ENCODE measurements at regions not wholly inside any gene's neighbourhood (a gene's known extent, or its start where the extent isn't known, plus 50 kb on each side); places are given as distances from the start of the nearest gene placed in this dataset.

DNA sequence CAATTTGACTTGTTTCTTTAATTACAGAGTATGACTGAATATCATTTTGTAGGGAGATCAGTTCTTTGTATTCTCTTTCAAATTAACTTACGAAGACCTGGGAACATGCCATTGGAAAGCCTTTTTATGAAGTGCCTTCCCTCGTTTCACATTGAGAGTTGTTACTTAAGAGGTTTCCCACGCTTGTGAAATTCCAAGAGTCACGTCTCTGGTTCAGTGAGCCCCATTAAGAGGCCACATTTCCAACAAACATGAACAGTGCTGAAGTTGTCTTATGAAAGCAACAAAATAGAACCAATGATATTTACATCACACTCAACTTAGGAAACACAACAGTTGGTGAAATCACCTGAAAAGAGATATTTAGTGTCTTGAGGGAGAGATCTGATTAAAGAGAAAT, 334.1 kb downstream of the TOX3 start:
- H3K27me3 ChIP-seq (ENCODE audit: control insufficient read depth, insufficient read depth, low read length) = no peaks in the 10 kb centered on the region
- H3K4me3 ChIP-seq (ENCODE audit: low read depth, low read length) = no peak overlapping the region
- H3K4me1 ChIP-seq (ENCODE audit: control insufficient read depth, insufficient read depth, low read length) = no peaks in the 10 kb centered on the region
- no peak overlapping the region for H3K9ac ChIP-seq (ENCODE audit: low read depth, low read length)
- H3K36me3 ChIP-seq (ENCODE audit: control insufficient read depth, insufficient read depth, low read length) = no peaks in the 10 kb centered on the region
- H3K9me3 ChIP-seq (ENCODE audit: control insufficient read depth, insufficient read depth, low read length) = no peaks in the 10 kb centered on the region

DNA sequence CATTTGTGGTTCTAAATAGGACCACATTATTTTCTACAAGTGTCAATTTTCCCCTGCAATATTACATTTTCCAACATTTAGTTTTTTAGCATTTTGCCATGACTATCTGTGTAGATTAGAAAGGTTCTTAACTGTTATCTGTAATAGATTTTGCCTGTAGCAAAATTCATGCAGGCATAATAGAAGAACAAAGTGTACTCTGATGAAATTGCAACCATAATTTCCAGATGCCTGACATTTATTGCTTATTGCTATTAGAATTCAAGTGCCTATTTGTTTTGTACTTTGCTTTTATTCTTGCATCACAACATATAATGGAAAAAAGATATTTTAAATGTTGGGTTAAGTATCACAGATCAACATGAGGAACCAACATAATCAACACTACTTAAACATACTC, 337.7 kb downstream of the TOX3 start:
- Histone ChIP-seq H3K9ac (ENCODE audit: low read depth, low read length) (no peak overlapping the region), H3K27me3 (ENCODE audit: control insufficient read depth, insufficient read depth, low read length) (no peaks in the 10 kb centered on the region), H3K9me3 (ENCODE audit: control insufficient read depth, insufficient read depth, low read length) (no peaks in the 10 kb centered on the region), H3K4me1 (ENCODE audit: control insufficient read depth, insufficient read depth, low read length) (no peaks in the 10 kb centered on the region), H3K36me3 (ENCODE audit: control insufficient read depth, insufficient read depth, low read length) (no peaks in the 10 kb centered on the region), H3K4me3 (ENCODE audit: low read depth, low read length) (no peak overlapping the region)

DNA sequence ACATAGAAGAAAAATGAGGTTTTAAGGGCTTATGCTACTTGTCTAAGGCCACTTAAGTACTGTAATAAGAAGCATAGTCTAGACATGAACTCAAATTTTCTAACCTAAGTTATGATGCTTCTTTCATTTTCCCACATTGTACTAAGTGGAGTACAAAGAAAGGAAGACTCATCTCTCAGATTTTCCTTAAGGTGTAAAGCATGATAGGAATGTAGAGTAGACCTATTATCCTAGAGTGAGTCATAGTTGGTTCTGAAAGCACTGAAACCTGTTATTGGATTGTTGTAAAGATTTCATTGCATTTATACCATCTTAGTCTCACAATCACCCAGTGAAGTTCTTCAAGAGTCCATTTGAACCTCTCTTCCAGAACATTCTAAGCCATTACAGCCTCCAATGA, 343.8 kb downstream of the TOX3 start:
- Histone ChIP-seq H3K9ac (ENCODE audit: low read depth, low read length) (no peak overlapping the region), H3K27me3 (ENCODE audit: control insufficient read depth, insufficient read depth, low read length) (no peaks in the 10 kb centered on the region), H3K4me1 (ENCODE audit: control insufficient read depth, insufficient read depth, low read length) (no peaks in the 10 kb centered on the region)

DNA sequence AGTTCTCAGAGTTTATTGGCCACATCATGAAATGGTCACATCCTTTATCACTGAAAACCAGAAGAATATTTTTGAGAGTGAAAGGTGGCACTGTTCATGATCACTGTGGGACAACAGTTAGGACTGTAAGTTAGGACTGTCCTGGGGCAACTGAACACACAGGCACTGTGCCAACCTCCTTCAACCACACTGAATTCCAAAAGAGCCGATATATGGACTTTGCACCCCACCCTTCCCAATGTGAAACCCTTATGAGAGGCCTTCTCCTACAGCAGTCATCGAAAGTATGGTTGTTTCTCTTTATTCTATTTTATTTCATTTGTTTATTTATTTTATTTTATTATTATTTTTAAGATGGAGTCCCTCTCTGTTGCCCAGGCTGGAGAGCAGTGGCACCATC, 353.5 kb downstream of the TOX3 start:
- H3K36me3 ChIP-seq (ENCODE audit: control insufficient read depth, insufficient read depth, low read length) = no peaks in the 10 kb centered on the region

More for the DNA sequence above, 343.8 kb downstream of the TOX3 start:
- Histone ChIP-seq H3K4me3 (ENCODE audit: low read depth, low read length) (no peak overlapping the region), H3K36me3 (ENCODE audit: control insufficient read depth, insufficient read depth, low read length) (no peaks in the 10 kb centered on the region), H3K9me3 (ENCODE audit: control insufficient read depth, insufficient read depth, low read length) (no peaks in the 10 kb centered on the region)

GRCh38 chr16:52191531-52192134, 355.3 kb downstream of the TOX3 start:
- H3K36me3 ChIP-seq (ENCODE audit: control insufficient read depth, insufficient read depth, low read length) = no peaks in the 10 kb centered on the region
- H3K9me3 ChIP-seq (ENCODE audit: control insufficient read depth, insufficient read depth, low read length) = no peaks in the 10 kb centered on the region
- H3K9ac ChIP-seq (ENCODE audit: low read depth, low read length) = no peak overlapping the region
- no peaks in the 10 kb centered on the region for H3K4me1 ChIP-seq (ENCODE audit: control insufficient read depth, insufficient read depth, low read length)
- H3K27me3 ChIP-seq (ENCODE audit: control insufficient read depth, insufficient read depth, low read length) = no peaks in the 10 kb centered on the region
- no peak overlapping the region for H3K4me3 ChIP-seq (ENCODE audit: low read depth, low read length)

More for the DNA sequence above, 353.5 kb downstream of the TOX3 start:
- Histone ChIP-seq H3K27me3 (ENCODE audit: control insufficient read depth, insufficient read depth, low read length) (no peaks in the 10 kb centered on the region), H3K9me3 (ENCODE audit: control insufficient read depth, insufficient read depth, low read length) (no peaks in the 10 kb centered on the region), H3K9ac (ENCODE audit: low read depth, low read length) (no peak overlapping the region), H3K4me3 (ENCODE audit: low read depth, low read length) (no peak overlapping the region), H3K4me1 (ENCODE audit: control insufficient read depth, insufficient read depth, low read length) (no peaks in the 10 kb centered on the region)

DNA sequence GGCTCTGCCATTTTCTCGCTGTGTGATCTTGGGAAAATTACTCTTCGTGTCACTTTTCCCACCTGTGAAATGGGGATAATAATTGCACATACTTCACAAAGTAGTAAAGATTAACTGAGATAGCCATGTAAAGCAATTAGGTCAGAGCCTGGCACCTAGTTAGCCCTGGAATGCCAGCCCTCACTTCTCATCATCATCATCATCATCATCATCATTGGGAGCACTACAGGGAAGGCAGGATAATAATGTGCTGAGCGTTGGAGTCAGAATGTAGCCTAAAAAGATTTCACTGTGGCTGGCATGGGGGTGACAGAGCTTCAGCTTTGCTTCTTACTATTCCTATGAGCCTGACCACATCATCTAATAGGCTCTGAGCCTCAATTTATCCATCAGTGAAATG, 362.6 kb downstream of the TOX3 start:
- Histone ChIP-seq H3K9ac (ENCODE audit: low read depth, low read length) (no peak overlapping the region), H3K4me1 (ENCODE audit: control insufficient read depth, insufficient read depth, low read length) (no peaks in the 10 kb centered on the region), H3K4me3 (ENCODE audit: low read depth, low read length) (no peak overlapping the region), H3K27me3 (ENCODE audit: control insufficient read depth, insufficient read depth, low read length) (no peaks in the 10 kb centered on the region), H3K36me3 (ENCODE audit: control insufficient read depth, insufficient read depth, low read length) (no peaks in the 10 kb centered on the region), H3K9me3 (ENCODE audit: control insufficient read depth, insufficient read depth, low read length) (no peaks in the 10 kb centered on the region)

DNA sequence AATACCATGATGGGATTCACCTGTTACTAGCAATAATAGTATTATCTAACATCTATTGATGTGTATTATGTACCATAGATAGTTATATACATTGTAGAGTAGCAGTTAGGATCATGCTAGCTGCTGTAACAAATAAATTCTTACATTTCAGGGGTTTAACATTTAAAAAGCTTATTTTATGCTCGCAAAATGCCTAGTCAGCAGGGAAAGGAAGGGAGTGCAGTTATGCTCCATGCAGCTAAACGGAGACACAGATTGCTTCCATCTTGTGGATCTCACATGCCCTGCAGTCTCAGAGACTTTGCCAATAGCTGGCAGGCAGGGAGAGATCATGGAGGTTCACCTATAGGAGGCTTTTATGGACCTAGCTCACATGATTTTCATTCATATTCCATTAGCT, 364.1 kb downstream of the TOX3 start:
- no peaks in the 10 kb centered on the region for H3K36me3 ChIP-seq (ENCODE audit: control insufficient read depth, insufficient read depth, low read length)
- H3K27me3 ChIP-seq (ENCODE audit: control insufficient read depth, insufficient read depth, low read length) = no peaks in the 10 kb centered on the region
- H3K4me1 ChIP-seq (ENCODE audit: control insufficient read depth, insufficient read depth, low read length) = no peaks in the 10 kb centered on the region
- H3K4me3 ChIP-seq (ENCODE audit: low read depth, low read length) = no peak overlapping the region
- no peaks in the 10 kb centered on the region for H3K9me3 ChIP-seq (ENCODE audit: control insufficient read depth, insufficient read depth, low read length)
- H3K9ac ChIP-seq (ENCODE audit: low read depth, low read length) = no peak overlapping the region

GRCh38 chr16:52174168-52174567, 372.8 kb downstream of the TOX3 start:
- Histone ChIP-seq H3K9me3 (ENCODE audit: control insufficient read depth, insufficient read depth, low read length) (no peaks in the 10 kb centered on the region), H3K4me1 (ENCODE audit: control insufficient read depth, insufficient read depth, low read length) (no peaks in the 10 kb centered on the region), H3K4me3 (ENCODE audit: low read depth, low read length) (no peak overlapping the region), H3K27me3 (ENCODE audit: control insufficient read depth, insufficient read depth, low read length) (no peaks in the 10 kb centered on the region), H3K36me3 (ENCODE audit: control insufficient read depth, insufficient read depth, low read length) (no peaks in the 10 kb centered on the region), H3K9ac (ENCODE audit: low read depth, low read length) (no peak overlapping the region)

DNA sequence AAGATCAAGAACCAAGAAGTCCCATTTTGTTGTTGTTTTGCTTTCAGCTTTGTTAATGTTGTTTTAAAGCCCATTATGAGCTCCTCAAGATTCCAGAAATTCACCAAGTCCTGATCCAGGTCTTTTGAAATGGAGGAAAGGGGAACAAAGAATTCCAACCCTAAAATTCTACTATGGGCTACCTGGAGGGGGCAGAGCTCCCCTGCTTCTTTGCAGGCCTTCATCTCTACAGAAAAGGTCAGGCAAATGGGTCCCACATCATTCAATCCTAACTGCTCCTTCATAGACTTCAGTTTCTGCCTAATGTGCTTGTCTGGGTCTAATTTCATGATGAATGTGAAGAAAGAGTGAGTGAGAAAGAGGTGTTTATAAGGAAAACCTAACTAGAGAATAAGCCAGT, 375.5 kb downstream of the TOX3 start:
- Histone ChIP-seq H3K4me3 (ENCODE audit: low read depth, low read length) (no peak overlapping the region), H3K36me3 (ENCODE audit: control insufficient read depth, insufficient read depth, low read length) (no peaks in the 10 kb centered on the region), H3K9ac (ENCODE audit: low read depth, low read length) (no peak overlapping the region), H3K9me3 (ENCODE audit: control insufficient read depth, insufficient read depth, low read length) (no peaks in the 10 kb centered on the region), H3K4me1 (ENCODE audit: control insufficient read depth, insufficient read depth, low read length) (no peaks in the 10 kb centered on the region), H3K27me3 (ENCODE audit: control insufficient read depth, insufficient read depth, low read length) (no peaks in the 10 kb centered on the region)

DNA sequence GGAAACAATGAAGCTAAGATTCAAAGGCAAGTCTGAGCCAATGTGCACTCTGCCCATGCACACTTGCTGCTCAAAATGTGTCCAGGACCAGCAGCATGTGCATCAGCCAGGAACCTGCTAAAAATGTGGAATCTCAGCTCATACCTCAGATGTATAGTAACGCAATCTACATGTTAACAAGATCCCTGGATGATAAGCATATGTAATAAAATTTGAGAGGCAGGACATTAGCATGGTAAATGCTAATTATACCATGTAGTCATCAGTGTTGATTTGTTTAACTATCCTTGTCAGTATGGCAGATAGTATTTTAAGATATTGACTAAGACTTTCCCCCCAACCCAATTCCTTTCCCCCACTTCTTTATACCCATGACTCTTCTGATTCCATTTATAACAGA, 379.6 kb downstream of the TOX3 start:
- H3K4me3 ChIP-seq (ENCODE audit: low read depth, low read length) = no peak overlapping the region
- no peaks in the 10 kb centered on the region for H3K27me3 ChIP-seq (ENCODE audit: control insufficient read depth, insufficient read depth, low read length)
- H3K36me3 ChIP-seq (ENCODE audit: control insufficient read depth, insufficient read depth, low read length) = no peaks in the 10 kb centered on the region
- no peaks in the 10 kb centered on the region for H3K9me3 ChIP-seq (ENCODE audit: control insufficient read depth, insufficient read depth, low read length)
- no peak overlapping the region for H3K9ac ChIP-seq (ENCODE audit: low read depth, low read length)
- H3K4me1 ChIP-seq (ENCODE audit: control insufficient read depth, insufficient read depth, low read length) = no peaks in the 10 kb centered on the region

GRCh38 chr16:52165961-52166360, 381.0 kb downstream of the TOX3 start:
- Histone ChIP-seq H3K4me3 (ENCODE audit: low read depth, low read length) (no peak overlapping the region), H3K9me3 (ENCODE audit: control insufficient read depth, insufficient read depth, low read length) (no peaks in the 10 kb centered on the region), H3K36me3 (ENCODE audit: control insufficient read depth, insufficient read depth, low read length) (no peaks in the 10 kb centered on the region), H3K4me1 (ENCODE audit: control insufficient read depth, insufficient read depth, low read length) (no peaks in the 10 kb centered on the region), H3K9ac (ENCODE audit: low read depth, low read length) (no peak overlapping the region), H3K27me3 (ENCODE audit: control insufficient read depth, insufficient read depth, low read length) (no peaks in the 10 kb centered on the region)

- Histone ChIP-seq H3K27me3 (ENCODE audit: control insufficient read depth, insufficient read depth, low read length) (no peaks in the 10 kb centered on the region), H3K9ac (ENCODE audit: low read depth, low read length) (no peak overlapping the region), H3K4me3 (ENCODE audit: low read depth, low read length) (no peak overlapping the region), H3K36me3 (ENCODE audit: control insufficient read depth, insufficient read depth, low read length) (no peaks in the 10 kb centered on the region), H3K4me1 (ENCODE audit: control insufficient read depth, insufficient read depth, low read length) (no peaks in the 10 kb centered on the region), H3K9me3 (ENCODE audit: control insufficient read depth, insufficient read depth, low read length) (no peaks in the 10 kb centered on the region)
These were observed 397.9 kb downstream of the TOX3 start for GRCh38 chr16:52149003-52149402.

All from iPS-15b (cell line).